Smooth muscle cell (in vitro differentiated cells): ENCODE measurements at regions not wholly inside any gene's neighbourhood (a gene's known extent, or its start where the extent isn't known, plus 50 kb on each side); places are given as distances from the start of the nearest gene placed in this dataset.

Source experiments
- DNase-seq: peaks from one replicate; lab custom pipeline; 2025; ENCODE audit not compliant: unreplicated experiment; lab: John Stamatoyannopoulos, UW
- H2AFZ ChIP-seq: fragments of 200-600 bp; sonication (generic); 2 replicates; pipeline ENCODE4 v1.6.0; 2016; ENCODE audit warnings: antibody characterized with exemption, low read depth, mild to moderate bottlenecking
- H3F3A ChIP-seq: fragments of 200-600 bp; sonication (generic); 2 replicates; pipeline ENCODE4 v1.6.0; 2017; ENCODE audit warnings: antibody characterized with exemption, low read depth
- H3K27ac ChIP-seq: fragments of 200-600 bp; sonication (generic); 2 replicates; pipeline ENCODE4 v1.5.1; 2016; ENCODE audit warnings: low read depth, mild to moderate bottlenecking
- H3K27me3 ChIP-seq: fragments of 200-600 bp; sonication (generic); 2 replicates; pipeline ENCODE4 v1.6.1; 2016; ENCODE audit warnings: low read depth, mild to moderate bottlenecking
- H3K36me3 ChIP-seq: fragments of 200-600 bp; sonication (generic); 2 replicates; pipeline ENCODE4 v1.5.1; 2016; ENCODE audit warnings: low read depth
- H3K4me1 ChIP-seq: fragments of 200-600 bp; sonication (generic); 2 replicates; pipeline ENCODE4 v1.5.1; 2016; ENCODE audit warnings: low read depth
- H3K4me2 ChIP-seq: fragments of 200-600 bp; sonication (generic); 2 replicates; pipeline ENCODE4 v1.6.0; 2016; ENCODE audit warnings: mild to moderate bottlenecking
- H3K4me3 ChIP-seq: fragments of 200-600 bp; sonication (generic); 2 replicates; pipeline ENCODE4 v1.5.1; 2016; ENCODE audit warnings: mild to moderate bottlenecking
- H3K79me2 ChIP-seq: fragments of 200-600 bp; sonication (generic); 2 replicates; pipeline ENCODE4 v1.6.0; 2016; ENCODE audit warnings: low read depth, mild to moderate bottlenecking
- H3K9ac ChIP-seq: fragments of 200-600 bp; sonication (generic); 2 replicates; pipeline ENCODE4 v1.6.0; 2016; ENCODE audit warnings: low read depth
- H3K9me3 ChIP-seq: fragments of 200-600 bp; sonication (generic); replicated peaks from 2 replicates; pipeline ENCODE4 v1.5.1; 2016; ENCODE audit warnings: low read depth
- H4K20me1 ChIP-seq: fragments of 200-600 bp; sonication (generic); 2 replicates; pipeline ENCODE4 v1.6.0; 2016; ENCODE audit warnings: low read depth
- whole genome bisulfite sequencing: methylation state at CpG from one replicate; pipeline ENCODE4 v1.1.7; 2016; ENCODE audit warnings: low lambda C conversion rate; 5-methylcytosine and 5-hydroxymethylcytosine counted together
- TF ChIP-seq, protein P1 (sequence below): fragments of 200-600 bp; sonication (generic); IDR thresholded peaks from 2 replicates; pipeline ENCODE4 v1.5.1; 2017; ENCODE audit warnings: borderline replicate concordance, mild to moderate bottlenecking, antibody characterized with exemption; ENCODE audit not compliant: insufficient read depth, poor library complexity, severe bottlenecking

- Histone ChIP-seq H3K79me2 (no peaks in the 10 kb centered on the region), H3K9me3 (no peaks in the 10 kb centered on the region), H3K36me3 (no peaks in the 10 kb centered on the region), H2AFZ (peak overlapping the region; percentile 35), H3K4me1 (peaks cover 15% of the 10 kb centered on the region), H3K4me2 (peak overlapping the region; percentile 55), H3K27me3 (no peaks in the 10 kb centered on the region), H3K27ac (peak overlapping the region; percentile 93), H3K9ac (peak overlapping the region; percentile 71), H4K20me1 (no peaks in the 10 kb centered on the region), H3F3A (peaks cover 5% of the 10 kb centered on the region), H3K4me3 (no peak overlapping the region)
- no peak for DNase-seq
- TF ChIP-seq, protein P1, sequence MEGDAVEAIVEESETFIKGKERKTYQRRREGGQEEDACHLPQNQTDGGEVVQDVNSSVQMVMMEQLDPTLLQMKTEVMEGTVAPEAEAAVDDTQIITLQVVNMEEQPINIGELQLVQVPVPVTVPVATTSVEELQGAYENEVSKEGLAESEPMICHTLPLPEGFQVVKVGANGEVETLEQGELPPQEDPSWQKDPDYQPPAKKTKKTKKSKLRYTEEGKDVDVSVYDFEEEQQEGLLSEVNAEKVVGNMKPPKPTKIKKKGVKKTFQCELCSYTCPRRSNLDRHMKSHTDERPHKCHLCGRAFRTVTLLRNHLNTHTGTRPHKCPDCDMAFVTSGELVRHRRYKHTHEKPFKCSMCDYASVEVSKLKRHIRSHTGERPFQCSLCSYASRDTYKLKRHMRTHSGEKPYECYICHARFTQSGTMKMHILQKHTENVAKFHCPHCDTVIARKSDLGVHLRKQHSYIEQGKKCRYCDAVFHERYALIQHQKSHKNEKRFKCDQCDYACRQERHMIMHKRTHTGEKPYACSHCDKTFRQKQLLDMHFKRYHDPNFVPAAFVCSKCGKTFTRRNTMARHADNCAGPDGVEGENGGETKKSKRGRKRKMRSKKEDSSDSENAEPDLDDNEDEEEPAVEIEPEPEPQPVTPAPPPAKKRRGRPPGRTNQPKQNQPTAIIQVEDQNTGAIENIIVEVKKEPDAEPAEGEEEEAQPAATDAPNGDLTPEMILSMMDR = no peak
- WGBS = 41% methylated on average over 5 of the region's 5 CpGs
These were observed 704.9 kb upstream of the CITED2 start for GRCh38 chr6:140079328-140079727.

DNA sequence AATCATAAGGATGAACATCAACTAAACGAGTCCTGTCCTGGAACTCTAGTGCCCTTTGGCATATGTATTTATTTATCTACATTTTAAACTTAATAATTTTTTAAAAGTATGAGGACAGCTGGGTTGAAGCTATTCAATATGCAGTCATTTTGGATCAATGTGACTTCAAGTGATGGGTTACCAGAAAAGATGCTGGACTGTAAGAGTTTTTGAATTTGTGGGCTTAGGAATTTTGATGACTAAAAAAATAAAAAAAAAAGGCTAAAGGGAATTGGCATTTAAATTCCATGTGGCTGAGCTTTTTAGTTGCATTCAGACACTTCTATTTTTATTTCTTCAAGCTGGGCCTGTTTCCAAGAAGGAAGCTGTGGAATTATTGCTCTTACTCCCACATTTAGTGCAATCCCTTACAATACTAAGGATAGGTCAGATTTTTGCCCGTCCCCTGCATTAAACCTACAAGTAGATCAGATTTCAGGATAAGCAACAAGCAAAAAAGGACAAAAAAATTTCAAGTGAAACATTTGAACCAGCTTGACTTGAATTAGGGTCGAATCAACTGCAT, 704.2 kb upstream of the CITED2 start:
- H3K4me1 ChIP-seq = peaks cover 15% of the 10 kb centered on the region
- no peaks in the 10 kb centered on the region for H3K27me3 ChIP-seq
- peak overlapping the region; percentile 71 for H3K9ac ChIP-seq
- TF ChIP-seq, protein P1 = no peak
- whole genome bisulfite sequencing = 57% methylated on average over 3 of the region's 3 CpGs
- peak overlapping the region; percentile 35 for H2AFZ ChIP-seq
- DNase-seq = no peak
- no peaks in the 10 kb centered on the region for H3K79me2 ChIP-seq
- H4K20me1 ChIP-seq = no peaks in the 10 kb centered on the region
- H3K36me3 ChIP-seq = no peaks in the 10 kb centered on the region
- H3K9me3 ChIP-seq = no peaks in the 10 kb centered on the region
- H3K4me2 ChIP-seq = peak overlapping the region; percentile 55
- peak overlapping the region; percentile 93 for H3K27ac ChIP-seq
- peaks cover 5% of the 10 kb centered on the region for H3F3A ChIP-seq
- no peak overlapping the region for H3K4me3 ChIP-seq

DNA sequence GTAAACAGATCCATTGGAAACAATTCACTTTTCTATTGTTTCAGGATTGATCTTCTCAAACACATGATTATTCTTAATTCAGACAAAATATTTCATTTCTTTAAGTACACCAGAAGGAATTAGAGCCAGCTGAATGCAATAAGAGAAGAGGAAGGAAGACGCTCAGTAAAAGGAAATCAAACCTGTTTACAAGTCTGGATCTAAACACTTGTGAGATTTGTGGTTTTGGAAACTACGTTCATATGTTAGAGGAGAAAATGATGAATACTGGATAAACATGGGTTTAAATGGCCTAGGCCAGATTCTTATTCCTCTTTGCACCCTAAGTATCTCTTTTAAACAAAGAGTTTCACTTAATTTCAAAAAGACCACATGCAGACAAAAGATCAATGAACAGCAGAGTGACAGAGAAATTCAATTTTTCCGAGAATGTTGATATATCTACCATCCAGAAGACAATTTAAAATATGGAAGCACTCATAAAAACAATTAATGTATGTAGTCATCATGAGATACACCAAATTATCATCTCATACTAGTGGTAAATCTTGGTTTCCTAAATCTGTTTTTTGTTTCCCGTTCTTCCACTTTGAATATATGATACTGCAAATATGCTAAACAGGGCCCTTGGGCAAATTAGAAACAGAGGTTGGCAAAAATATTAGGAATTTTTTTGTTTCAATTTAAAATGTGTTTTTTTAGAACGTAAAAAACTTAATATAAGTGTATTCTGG, 703.5 kb upstream of the CITED2 start:
- TF ChIP-seq, protein P1 = no peak
- Histone ChIP-seq H3K9me3 (no peaks in the 10 kb centered on the region), H2AFZ (peak overlapping the region; percentile 52), H3K4me3 (no peak overlapping the region), H4K20me1 (no peaks in the 10 kb centered on the region), H3K79me2 (no peaks in the 10 kb centered on the region), H3K4me1 (peaks cover 15% of the 10 kb centered on the region), H3F3A (peaks cover 5% of the 10 kb centered on the region), H3K9ac (no peak overlapping the region), H3K4me2 (peak overlapping the region; percentile 55), H3K36me3 (no peaks in the 10 kb centered on the region), H3K27me3 (no peaks in the 10 kb centered on the region), H3K27ac (peak overlapping the region; percentile 93)
- 59% methylated on average over 5 of the region's 5 CpGs for WGBS
- DNase-seq = no peak
